HL-60 (cell line): ENCODE measurements at regions not wholly inside any gene's neighbourhood (a gene's known extent, or its start where the extent isn't known, plus 50 kb on each side); places are given as distances from the start of the nearest gene placed in this dataset.

Experiments
- TF ChIP-seq, protein P1 (sequence below): IDR thresholded peaks from one replicate; pipeline ENCODE4 v1.5.1; 2011; ENCODE audit warnings: low read length, control low read depth, inconsistent platforms; ENCODE audit not compliant: insufficient read depth
- TF ChIP-seq, protein P2 (sequence below): IDR thresholded peaks from 2 replicates; pipeline ENCODE4 v1.6.1; 2012; ENCODE audit warnings: low read depth; ENCODE audit not compliant: insufficient replicate concordance

DNA sequence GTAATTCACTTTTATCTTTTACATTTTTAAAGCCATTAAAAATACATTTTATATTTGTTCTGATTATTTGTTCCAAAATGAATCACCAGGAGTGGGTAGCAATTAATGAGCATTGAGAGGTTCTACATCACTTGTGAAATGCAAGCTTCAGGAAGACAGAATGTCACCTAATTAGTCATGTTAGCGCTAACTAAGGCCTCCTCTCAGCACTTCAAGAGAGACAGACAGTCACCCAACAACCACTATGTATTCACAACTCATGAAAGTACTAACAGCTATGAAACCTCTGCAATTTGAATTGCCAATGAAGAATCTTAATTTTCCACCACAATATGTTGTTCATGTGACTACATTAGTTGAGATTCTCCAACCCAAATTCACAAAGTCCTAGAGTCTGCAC lies 611.0 kb downstream of the KCNJ3 start:
- TF ChIP-seq, protein P1, sequence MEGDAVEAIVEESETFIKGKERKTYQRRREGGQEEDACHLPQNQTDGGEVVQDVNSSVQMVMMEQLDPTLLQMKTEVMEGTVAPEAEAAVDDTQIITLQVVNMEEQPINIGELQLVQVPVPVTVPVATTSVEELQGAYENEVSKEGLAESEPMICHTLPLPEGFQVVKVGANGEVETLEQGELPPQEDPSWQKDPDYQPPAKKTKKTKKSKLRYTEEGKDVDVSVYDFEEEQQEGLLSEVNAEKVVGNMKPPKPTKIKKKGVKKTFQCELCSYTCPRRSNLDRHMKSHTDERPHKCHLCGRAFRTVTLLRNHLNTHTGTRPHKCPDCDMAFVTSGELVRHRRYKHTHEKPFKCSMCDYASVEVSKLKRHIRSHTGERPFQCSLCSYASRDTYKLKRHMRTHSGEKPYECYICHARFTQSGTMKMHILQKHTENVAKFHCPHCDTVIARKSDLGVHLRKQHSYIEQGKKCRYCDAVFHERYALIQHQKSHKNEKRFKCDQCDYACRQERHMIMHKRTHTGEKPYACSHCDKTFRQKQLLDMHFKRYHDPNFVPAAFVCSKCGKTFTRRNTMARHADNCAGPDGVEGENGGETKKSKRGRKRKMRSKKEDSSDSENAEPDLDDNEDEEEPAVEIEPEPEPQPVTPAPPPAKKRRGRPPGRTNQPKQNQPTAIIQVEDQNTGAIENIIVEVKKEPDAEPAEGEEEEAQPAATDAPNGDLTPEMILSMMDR, result no peak
- TF ChIP-seq, protein P2, sequence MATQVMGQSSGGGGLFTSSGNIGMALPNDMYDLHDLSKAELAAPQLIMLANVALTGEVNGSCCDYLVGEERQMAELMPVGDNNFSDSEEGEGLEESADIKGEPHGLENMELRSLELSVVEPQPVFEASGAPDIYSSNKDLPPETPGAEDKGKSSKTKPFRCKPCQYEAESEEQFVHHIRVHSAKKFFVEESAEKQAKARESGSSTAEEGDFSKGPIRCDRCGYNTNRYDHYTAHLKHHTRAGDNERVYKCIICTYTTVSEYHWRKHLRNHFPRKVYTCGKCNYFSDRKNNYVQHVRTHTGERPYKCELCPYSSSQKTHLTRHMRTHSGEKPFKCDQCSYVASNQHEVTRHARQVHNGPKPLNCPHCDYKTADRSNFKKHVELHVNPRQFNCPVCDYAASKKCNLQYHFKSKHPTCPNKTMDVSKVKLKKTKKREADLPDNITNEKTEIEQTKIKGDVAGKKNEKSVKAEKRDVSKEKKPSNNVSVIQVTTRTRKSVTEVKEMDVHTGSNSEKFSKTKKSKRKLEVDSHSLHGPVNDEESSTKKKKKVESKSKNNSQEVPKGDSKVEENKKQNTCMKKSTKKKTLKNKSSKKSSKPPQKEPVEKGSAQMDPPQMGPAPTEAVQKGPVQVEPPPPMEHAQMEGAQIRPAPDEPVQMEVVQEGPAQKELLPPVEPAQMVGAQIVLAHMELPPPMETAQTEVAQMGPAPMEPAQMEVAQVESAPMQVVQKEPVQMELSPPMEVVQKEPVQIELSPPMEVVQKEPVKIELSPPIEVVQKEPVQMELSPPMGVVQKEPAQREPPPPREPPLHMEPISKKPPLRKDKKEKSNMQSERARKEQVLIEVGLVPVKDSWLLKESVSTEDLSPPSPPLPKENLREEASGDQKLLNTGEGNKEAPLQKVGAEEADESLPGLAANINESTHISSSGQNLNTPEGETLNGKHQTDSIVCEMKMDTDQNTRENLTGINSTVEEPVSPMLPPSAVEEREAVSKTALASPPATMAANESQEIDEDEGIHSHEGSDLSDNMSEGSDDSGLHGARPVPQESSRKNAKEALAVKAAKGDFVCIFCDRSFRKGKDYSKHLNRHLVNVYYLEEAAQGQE, result no peak
